Erythroblast (primary cell): ENCODE measurements at regions not wholly inside any gene's neighbourhood (a gene's known extent, or its start where the extent isn't known, plus 50 kb on each side); places are given as distances from the start of the nearest gene placed in this dataset.
"Not testable (repeated sequence)": the region's sequence is repeated elsewhere in the genome, so short reads cannot be mapped to it uniquely, and the experiment has no call there.

Experiments used
- DNase-seq, 2 experiments: peaks; one replicate each; lab custom pipeline; 2025; lab: John Stamatoyannopoulos, UW
- GATA1 ChIP-seq: IDR thresholded peaks from 2 replicates; pipeline ENCODE4 v1.6.1; 2011; ENCODE audit warnings: low read depth, mild to moderate bottlenecking, control low read depth, low read length, moderate library complexity
- POLR2A ChIP-seq: IDR thresholded peaks from 2 replicates; pipeline ENCODE4 v1.6.1; 2011; ENCODE audit warnings: mild to moderate bottlenecking, low read length

DNA sequence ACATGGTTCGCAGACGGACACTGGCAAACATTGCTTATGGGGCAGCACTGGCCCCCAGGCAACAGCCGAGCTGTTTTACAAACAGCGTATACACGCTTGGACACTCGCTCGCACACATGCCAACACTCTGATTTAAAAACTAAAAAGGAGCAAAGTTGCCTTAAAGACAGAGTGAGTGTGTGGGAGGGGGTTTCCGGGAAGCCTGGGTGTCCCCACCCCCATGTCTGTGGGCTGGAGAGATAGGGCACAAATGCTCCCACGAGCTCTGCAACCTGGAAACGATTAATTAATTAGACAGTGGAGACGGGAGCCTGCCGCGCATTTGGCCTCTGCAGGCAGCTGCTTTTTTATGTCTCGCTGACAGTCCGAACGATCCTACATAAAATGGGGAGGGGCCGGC, 107.9 kb upstream of the ZNF469 start:
- TF ChIP-seq POLR2A (no peak), GATA1 (no peak)
- no peak for DNase-seq

DNA sequence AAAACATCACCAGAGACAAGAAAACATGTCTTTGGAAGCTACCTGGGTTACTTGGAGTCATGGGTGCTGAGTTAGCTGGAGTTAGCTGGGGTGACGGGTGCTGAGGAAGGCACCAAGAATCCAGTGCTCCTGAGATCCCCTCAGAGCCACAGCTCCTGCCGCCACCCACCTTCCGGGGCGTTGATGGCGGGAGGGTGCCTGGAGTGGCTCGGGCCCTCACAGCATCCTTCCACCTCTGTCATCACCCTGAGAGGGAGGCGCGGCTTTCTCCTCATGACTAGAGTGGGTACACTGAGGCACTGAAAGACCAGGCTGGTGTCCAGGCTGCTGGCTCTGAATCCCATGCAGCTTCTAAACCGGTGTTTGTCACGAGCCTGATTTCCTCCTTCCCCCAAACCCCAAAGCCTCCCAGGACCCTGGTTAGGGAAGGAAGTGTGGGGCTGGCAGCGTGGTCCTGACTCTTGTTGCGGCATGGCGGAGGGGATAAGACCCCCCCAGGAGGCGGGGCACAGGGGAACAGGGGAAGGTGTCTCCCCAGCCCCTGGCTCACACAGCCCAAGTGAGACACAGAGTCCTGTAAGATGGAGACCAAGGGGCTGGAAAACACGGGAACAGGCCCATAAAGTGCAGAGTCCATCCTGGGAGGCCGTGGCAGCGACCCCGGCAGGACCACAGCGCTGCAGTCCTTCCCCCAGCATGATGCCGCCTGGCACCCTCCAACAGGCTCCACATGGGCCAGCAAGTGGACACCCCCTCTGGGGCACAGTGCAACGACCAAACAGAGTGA, 107.2 kb upstream of the ZNF469 start:
- not testable (repeated sequence) for DNase-seq

DNA sequence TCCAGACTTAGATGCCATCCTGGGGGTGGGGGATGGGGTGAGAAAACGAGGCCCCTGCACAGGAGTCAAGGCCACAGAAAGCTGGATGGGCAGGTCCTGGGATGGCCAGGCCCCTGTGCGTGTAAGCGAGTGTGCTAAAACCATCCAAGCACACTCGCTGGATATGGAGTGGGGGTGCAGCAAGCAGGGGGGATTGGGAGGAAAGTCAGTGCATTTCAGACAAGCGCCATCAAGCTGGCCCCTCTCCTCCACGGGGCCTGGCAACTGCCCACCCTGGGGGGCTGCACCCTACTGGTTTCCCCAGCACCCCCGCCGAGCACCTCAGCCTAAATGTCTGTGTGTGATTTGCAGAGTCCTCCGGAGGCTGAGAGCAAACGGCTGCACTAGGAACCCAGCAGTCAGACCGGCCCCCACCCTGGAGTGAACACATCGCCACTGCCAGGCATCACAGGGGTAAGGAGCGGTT, 106.6 kb upstream of the ZNF469 start:
- not testable (repeated sequence) for DNase-seq

DNA sequence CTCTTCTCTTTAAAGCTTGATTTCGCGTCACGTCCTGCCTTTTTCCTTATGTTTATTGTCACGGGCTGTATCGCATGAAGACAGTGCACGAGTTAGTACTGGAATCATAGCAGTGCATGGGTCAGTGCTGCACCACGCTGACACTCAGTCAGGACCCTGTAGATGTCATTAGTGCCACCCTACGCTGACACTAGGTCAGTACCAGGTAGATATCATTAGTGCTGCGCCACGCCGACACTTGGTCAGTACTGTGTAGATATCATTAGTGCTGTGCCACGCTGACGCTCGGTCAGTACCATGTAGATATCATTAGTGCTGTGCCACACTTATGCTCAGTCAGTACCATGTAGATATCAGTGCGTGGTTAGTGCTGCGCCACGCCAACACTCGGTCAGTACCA, 106.2 kb upstream of the ZNF469 start:
- no peak for TF ChIP-seq GATA1
- TF ChIP-seq POLR2A: no peak
- DNase-seq: no peak

DNA sequence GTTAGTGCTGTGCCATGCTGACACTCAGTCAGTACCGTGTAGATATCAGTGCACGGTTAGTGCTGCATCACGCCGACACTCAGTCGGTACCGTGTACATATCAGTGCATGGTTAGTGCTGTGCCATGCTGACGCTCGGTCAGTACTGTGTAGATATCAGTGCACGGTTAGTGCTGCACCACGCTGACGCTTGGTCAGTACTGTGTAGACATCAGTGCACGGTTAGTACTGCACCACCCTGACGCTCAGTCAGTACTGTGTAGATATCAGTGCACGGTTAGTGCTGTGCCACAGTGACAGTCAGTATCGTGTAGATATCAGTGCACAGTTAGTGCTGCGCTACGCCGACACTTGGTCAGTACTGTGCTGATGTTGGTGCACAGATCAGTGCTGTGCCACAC, 102.8 kb upstream of the ZNF469 start:
- DNase-seq: no peak
- TF ChIP-seq POLR2A (no peak), GATA1 (no peak)

DNA sequence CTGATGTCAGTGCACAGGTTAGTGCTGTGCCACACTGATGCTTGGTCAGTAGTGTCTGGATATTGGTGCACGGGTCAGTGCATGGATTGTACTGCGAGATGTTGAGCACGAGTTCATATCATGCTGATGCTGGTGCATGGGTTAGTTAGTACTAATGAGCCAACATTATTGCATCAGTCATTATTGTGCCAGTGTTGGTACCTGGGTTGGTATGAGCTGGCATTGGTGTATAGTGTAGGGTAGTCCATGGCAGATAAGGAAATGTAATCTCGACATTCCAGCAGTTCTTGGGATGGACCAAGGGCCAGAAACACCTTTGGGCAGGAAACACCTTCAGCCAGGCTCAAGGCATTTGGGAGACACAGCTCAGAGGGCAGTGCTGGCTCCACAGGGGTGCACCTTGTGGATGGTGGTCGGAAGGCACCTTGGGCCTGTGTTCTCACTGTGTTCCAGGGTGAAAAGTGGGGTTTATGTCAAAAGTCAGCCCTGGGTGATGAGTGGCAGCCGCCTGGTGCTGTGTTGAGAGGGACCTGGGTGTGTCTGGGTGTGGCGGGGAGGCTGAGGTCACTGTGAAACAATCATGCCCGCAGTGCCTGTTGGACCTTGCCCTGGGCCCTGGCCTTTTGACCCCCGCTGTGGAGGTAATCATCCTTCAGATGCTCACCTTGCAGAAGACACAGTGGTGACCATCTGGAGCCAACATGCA, 100.7 kb upstream of the ZNF469 start:
- DNase-seq: no peak
- TF ChIP-seq GATA1 (no peak), POLR2A (no peak)

DNA sequence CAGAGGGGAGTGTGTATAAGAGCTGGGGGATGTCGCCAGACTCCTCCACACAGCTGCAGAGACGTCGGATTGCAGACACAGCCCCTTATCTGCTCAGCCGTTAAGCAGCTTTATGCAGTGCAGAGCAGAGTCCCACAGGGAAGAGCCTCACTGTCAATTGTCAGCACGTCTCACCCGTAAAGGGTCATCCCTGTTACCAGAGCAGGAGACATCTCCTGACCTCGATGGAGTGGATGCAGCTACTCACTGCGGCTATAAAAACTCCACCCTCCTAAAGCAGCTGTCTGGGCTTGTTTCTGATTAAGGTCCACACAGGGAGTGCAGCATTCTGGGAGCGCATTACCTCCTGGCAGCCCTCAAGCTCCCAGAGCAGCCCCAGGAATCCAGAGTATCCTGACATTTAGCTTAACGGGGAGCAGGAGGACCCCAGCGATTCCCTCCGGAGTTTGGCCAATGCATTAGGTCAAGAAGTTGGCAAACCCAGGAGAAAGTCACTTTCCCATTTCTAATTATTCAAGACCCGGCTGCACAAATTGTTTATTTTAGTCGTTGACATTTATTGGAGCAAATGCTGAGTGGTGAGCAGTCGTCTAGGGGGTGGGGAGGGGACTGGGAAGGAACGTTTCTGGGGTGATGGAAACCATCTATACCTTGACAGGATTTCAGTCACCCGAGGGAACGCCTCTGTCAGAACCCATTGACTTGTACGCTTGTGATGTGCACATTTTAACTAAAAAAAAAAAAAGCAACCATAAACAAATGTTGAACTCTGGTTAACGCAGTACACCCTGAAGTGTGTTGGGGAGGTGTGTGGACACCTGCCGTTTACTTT, 100.0 kb upstream of the ZNF469 start:
- no peak for DNase-seq
- TF ChIP-seq POLR2A (no peak), GATA1 (no peak)

DNA sequence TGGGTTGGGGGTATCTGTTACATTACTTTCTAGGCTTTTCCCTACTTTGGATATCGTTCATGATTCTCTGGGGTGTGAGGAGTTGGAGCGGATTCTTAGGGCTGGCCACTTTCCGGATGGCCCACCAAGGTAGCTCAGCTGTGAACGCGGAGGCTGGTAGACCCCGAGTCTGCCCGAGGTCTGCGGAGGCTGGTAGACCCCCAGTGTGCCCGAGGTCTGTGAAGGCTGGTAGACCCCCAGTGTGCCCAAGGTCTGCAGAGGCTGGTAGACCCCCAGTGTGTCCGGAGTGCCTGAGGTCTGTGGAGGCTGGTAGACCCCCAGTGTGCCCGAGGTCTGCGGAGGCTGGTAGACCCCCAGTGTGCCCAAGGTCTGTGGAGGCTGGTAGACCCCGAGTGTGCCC, 99.2 kb upstream of the ZNF469 start:
- DNase-seq: no peak
- TF ChIP-seq POLR2A (no peak), GATA1 (no peak)

DNA sequence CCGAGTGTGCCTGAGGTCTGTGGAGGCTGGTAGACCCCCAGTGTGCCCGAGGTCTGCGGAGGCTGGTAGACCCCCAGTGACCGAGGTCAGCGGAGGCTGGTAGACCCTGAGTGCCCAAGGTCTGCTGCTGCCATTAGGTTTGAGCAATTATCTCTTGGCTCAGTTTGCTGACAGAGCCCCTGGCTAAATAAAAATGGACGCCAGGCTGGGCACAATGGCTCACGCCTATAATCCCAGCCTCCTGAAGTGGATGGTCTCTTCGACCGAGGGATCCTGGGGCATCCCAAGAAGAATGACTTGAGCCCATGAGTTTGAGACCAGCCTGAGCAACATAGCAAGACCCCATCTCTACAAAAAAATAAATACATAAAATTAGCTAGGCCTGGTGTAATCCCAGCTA, 98.7 kb upstream of the ZNF469 start:
- TF ChIP-seq POLR2A (no peak), GATA1 (no peak)
- DNase-seq: no peak

DNA sequence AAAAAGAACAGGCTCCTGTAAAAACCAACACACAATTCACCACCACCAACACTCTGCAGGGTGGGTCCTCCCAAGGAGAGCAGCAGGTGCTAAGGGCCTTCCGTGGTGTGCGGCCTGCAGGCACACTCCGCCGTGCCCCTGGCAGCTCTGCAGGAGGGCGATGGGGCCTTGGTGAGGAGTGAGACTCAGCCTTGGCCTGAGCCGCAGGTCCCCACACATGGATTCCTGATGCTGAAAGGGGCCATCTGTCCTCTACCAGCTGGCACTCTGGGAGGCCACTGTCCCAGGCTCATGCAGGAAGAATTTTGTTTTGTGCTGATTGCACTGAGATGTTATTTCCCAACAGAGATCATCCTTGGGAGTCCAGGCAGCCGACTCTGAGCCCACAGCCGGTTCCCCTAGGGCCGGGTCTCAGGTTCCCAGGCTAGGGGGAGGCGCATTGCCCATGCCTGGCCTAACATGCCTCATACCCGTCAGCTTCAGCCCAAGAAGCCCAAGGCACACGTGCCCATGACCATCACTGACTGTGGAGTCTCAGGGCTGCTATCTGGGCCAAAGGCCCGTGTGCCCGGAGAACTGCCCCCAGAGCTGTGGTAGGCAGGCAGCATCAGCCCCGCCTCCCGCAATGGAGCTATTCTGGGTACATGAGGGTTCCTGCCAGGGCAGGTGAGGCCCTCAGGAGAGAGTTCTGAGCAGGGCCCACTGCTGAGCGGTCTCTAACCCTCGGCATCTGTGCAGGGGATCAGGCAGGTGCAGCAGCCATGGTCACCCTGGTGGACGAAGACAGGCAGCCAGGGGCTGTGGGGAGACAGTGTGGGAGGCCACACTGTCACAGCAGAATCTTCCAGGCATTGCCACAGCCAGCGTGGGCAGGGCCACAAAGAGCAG, 97.9 kb upstream of the ZNF469 start:
- no peak for DNase-seq
- TF ChIP-seq POLR2A (no peak), GATA1 (no peak)

DNA sequence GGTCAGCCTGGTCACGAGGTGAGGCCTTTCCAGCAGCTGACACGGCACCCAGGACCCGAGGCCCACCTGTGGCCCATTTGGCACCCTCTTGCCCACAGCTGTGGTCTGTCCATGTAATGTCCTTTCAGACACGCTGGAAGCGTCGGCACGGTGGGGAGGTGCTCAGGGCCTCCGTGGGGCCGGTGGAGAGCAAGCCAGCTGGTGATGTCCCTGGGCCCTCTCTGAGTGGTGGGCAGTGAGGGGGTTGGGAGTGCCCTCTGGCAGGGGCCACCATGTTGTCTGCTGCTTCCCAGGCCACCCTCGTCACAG, 97.3 kb upstream of the ZNF469 start:
- no peak for DNase-seq
- TF ChIP-seq GATA1 (no peak), POLR2A (no peak)

DNA sequence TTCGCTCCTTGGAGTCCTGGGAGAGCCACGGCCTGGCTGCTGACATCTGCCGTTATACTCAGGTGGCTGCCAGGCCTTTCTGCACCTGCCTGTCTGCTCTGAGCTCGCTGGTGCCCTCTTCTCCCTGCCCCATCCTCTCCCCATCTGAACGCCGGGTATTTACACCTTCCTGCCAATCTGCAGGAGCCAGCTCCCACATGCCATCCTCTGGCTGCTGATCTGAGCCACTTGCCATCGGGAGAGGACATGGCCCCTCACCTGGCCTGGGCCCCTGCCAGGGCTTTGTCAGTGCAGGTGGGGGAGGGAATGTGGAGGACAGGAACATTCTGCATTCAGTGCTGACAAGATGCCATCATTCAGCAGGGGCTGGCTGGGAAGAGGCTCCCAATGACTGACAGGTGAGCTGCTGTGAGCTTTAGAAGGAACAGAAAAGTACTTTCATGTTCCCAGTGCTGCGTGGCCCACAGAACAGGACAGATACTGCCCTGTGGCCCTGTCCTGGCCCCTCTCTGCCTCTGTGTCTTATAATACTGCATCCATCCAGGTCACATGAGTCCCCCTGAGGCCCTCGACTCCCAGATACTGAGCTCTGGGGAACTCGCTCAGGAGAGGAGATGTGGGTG, 96.3 kb upstream of the ZNF469 start:
- TF ChIP-seq GATA1: no peak
- no peak for TF ChIP-seq POLR2A
- no peak for DNase-seq

DNA sequence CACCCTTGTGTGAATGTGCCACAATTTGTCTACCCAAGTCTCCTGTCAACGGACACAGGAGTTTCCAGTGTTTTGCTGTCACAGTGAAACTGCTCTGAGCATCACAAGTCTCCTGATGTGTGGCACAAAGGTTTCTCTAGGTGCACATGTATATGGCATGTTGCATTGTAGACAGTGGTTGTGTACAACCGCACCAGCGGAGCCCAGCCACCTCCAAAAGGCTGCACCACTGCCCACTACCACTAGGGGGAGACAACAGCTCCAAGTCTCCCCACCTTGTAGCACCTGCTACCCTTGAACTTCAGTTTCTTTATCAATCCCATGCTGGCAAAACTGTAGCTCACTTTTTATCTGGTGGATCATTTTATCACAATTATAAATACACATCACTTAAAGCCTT, 95.5 kb upstream of the ZNF469 start:
- peak; percentile 19 to 32 for DNase-seq
- no peak for TF ChIP-seq GATA1
- no peak for TF ChIP-seq POLR2A
